Activated T-cell treated with anti-CD3 and anti-CD28 coated beads, Interleukin-2, amount 50 U/mL, for 1 hour (primary cell): ENCODE measurements at regions not wholly inside any gene's neighbourhood (a gene's known extent, or its start where the extent isn't known, plus 50 kb on each side); places are given as distances from the start of the nearest gene placed in this dataset.
"Not testable (repeated sequence)": the region's sequence is repeated elsewhere in the genome, so short reads cannot be mapped to it uniquely, and the experiment has no call there.

Source experiments
- DNase-seq: peaks from one replicate; pipeline ENCODE4 v3.0.0-alpha.2; 2020

GRCh38 chrX:140447150-140447549 is 57.7 kb downstream of the SOX3 start:
- no peak for DNase-seq

- no peak for DNase-seq
Observed at GRCh38 chrX:140440876-140441275, 64.0 kb downstream of the SOX3 start.

GRCh38 chrX:140439476-140439875 is 65.4 kb downstream of the SOX3 start:
- DNase-seq = no peak

- DNase-seq = no peak
Observed at GRCh38 chrX:140434347-140434746, 70.5 kb downstream of the SOX3 start.

GRCh38 chrX:140433582-140433981 is 71.3 kb downstream of the SOX3 start:
- DNase-seq = no peak

- no peak for DNase-seq
Observed at GRCh38 chrX:140432346-140433175, 72.3 kb downstream of the SOX3 start.

GRCh38 chrX:140431521-140431920 is 73.3 kb downstream of the SOX3 start:
- DNase-seq = no peak

GRCh38 chrX:140425712-140426395 is 79.0 kb downstream of the SOX3 start:
- no peak for DNase-seq

- DNase-seq = no peak
Observed at GRCh38 chrX:140422501-140422900, 82.4 kb downstream of the SOX3 start.

GRCh38 chrX:140402131-140402530 is 102.7 kb downstream of the SOX3 start:
- not testable (repeated sequence) for DNase-seq

GRCh38 chrX:140396326-140396725 is 108.5 kb downstream of the SOX3 start:
- DNase-seq = not testable (repeated sequence)

GRCh38 chrX:140393507-140393906 is 111.4 kb downstream of the SOX3 start:
- no peak for DNase-seq

- DNase-seq = no peak
Observed at GRCh38 chrX:140391313-140391712, 113.6 kb downstream of the SOX3 start.

GRCh38 chrX:140389331-140389730 is 115.5 kb downstream of the SOX3 start:
- DNase-seq = no peak

GRCh38 chrX:140362861-140363260 is 142.0 kb downstream of the SOX3 start:
- DNase-seq = no peak

- no peak for DNase-seq
Observed at GRCh38 chrX:140360924-140361323, 143.9 kb downstream of the SOX3 start.

GRCh38 chrX:140360284-140360683 is 144.6 kb downstream of the SOX3 start:
- DNase-seq = no peak

- DNase-seq = no peak
Observed at GRCh38 chrX:140355922-140356321, 148.9 kb downstream of the SOX3 start.

GRCh38 chrX:140355429-140355828 is 149.4 kb downstream of the SOX3 start:
- DNase-seq = no peak

GRCh38 chrX:140354431-140355120 is 150.3 kb downstream of the SOX3 start:
- no peak for DNase-seq

- DNase-seq = no peak
Observed at GRCh38 chrX:140346729-140347128, 158.1 kb downstream of the SOX3 start.

- no peak for DNase-seq
Observed at GRCh38 chrX:140343226-140343868, 161.5 kb downstream of the SOX3 start.

- DNase-seq = no peak
Observed at GRCh38 chrX:140342410-140342809, 162.5 kb downstream of the SOX3 start.
